Left kidney (tissue), 1 donor: ENCODE measurements at regions not wholly inside any gene's neighbourhood (a gene's known extent, or its start where the extent isn't known, plus 50 kb on each side); places are given as distances from the start of the nearest gene placed in this dataset.
"Not testable (repeated sequence)": the region's sequence is repeated elsewhere in the genome, so short reads cannot be mapped to it uniquely, and the experiment has no call there.

Experiments
- DNase-seq: peaks from one replicate; pipeline ENCODE4 v3.0.0-alpha.2; 2013

DNA sequence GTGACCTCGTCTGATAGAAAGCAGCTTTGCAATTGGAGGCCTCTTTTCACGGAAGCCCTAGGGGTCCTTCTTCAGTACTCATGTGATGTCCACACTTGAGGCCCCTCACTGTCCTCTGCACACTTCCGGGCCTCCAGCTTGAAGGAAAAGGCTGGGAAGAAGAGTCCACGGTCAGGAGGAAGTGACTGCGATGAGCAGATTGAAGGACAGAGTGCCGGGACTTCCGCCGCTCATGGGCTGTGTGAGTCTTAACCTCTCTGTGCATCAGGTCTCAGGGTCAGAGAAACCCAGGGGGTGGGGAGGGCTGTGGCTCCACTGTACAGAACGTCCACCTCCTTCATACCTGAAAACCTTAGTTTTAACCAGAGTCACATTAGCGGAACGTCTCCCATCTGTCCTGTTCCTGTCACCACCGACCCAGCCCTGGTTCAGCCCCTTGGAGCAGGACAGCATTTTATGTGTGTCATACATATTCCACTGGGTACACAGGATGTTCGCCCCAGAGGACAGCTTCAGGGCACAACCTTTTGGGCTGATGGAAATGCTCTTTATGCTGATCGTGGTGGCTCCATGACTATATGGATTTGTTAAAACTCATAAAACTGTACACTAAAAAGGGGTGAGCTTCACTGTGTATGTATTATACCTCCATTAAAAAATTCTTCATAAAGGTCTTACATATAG, 51.0 kb upstream of the SORCS2 start:
- no peak for DNase-seq

GRCh38 chr4:7140692-7141069, 51.7 kb upstream of the SORCS2 start:
- DNase-seq: no peak

DNA sequence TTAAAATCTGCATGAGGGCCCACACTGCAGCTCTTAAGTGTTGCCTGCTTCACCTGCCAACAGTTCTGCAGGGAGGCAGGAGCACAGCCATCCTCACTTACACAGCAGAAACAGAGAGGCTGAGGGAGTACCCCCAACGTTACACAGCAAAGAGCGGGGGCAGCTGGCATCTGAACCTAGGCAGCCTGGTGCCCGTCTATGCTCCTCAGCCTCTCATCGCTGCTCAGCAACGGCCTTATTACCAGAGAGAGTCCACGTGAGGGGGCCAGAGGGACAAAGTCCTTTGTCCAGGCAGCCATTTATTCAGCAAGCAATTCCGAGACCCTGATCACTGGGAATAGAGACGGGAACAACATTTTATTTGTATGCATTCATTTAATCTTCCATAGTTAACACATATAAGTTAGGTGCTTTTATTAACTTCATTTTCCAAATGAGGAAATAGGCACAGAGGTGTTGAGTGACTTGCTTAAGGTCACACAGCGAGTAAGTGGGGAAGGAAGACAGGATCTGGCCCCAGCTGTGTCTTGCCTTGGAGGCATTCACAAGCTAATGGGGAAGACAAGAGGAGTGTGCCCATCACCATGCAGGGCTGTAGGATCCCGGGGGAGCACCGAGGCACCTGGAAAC, 52.2 kb upstream of the SORCS2 start:
- DNase-seq: no peak

GRCh38 chr4:7139167-7139982, 53.0 kb upstream of the SORCS2 start:
- no peak for DNase-seq

DNA sequence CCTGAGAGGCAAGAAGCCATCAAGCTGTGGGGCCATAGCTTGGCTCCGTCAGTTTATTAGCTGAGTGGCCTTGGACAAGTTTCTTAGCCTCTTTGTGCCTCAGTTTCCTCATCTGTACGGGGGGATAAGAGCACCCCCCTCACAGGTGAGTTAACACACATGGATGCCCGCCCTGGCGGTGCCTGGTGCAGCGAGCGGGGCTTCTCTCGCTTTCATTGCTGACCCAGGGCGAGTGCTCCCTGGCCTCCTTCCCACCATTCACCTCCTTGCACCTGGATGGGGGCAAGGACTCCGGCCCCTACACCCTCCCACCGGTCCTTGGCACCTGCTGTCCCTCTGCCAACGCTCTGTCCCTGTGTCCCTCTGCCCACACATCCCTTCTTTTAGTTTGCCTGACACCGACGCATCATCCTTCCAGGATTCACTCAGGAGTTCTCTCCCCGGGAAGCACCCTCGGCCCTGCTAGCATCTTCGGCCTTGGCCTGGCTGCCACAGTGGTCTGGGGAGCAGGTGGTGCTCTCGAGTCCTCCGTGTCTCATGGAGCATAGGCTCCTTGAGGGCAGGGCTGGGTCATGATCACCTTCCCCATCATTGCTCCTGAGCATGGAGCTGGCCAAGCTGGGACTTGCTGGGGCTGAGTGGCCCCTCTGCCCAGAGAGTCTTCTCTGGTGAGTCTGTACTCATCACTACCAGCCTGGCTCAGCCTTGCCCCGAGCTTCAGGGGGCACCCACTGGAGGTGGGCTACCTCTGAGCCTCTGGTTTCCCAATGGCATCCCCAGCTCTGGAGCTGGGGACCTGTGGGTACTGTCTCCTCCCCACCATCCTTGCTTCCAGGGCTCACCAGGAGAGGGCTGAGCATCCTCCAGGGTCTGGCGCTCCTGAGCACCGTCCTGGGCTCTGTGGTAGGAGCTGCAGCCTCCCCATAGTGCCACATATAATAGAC, 53.8 kb upstream of the SORCS2 start:
- no peak for DNase-seq

- no peak for DNase-seq
Measured at GRCh38 chr4:7137326-7138200, 54.8 kb upstream of the SORCS2 start.

DNA sequence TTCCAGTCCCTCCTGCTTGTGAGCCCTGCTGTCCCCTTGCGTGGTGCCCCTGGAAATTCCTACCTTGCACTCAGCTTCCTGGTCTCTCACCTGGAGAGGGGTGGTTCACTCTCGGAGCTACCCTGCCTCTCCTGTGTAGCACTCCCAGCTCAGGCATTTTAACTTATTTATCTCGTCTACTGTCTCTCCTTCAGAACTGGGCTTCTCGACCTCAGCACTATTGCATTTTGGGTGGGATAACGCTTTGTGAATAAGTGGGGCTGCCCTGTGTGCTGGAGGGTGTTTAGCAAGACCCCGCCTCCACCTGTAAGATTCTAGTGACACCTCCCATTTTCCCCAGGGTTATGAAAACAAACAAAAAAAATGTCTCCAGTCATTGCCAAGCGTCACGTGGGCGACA, 56.0 kb upstream of the SORCS2 start:
- no peak for DNase-seq

DNA sequence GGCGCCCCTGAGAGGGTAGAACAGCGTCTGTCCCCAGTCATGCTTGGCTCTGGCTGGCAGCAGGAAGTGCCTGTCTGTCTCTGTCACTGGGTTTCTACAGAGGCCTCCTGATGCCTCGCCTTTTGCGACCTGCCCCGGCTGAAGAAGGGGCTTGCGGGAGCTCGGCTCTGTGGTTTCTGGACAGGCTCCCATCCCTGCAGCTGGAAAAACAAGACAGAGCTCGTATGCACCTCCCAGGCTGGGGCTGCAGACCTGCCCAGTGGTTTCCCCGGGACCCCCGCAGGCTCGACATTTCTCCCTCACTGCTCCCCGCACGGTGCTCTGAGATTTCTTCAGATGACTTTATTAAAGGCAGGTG, 57.0 kb upstream of the SORCS2 start:
- DNase-seq: no peak

- DNase-seq: no peak
Measured at GRCh38 chr4:7134737-7135388, 57.5 kb upstream of the SORCS2 start.

GRCh38 chr4:7133818-7134650, 58.3 kb upstream of the SORCS2 start:
- not testable (repeated sequence) for DNase-seq

DNA sequence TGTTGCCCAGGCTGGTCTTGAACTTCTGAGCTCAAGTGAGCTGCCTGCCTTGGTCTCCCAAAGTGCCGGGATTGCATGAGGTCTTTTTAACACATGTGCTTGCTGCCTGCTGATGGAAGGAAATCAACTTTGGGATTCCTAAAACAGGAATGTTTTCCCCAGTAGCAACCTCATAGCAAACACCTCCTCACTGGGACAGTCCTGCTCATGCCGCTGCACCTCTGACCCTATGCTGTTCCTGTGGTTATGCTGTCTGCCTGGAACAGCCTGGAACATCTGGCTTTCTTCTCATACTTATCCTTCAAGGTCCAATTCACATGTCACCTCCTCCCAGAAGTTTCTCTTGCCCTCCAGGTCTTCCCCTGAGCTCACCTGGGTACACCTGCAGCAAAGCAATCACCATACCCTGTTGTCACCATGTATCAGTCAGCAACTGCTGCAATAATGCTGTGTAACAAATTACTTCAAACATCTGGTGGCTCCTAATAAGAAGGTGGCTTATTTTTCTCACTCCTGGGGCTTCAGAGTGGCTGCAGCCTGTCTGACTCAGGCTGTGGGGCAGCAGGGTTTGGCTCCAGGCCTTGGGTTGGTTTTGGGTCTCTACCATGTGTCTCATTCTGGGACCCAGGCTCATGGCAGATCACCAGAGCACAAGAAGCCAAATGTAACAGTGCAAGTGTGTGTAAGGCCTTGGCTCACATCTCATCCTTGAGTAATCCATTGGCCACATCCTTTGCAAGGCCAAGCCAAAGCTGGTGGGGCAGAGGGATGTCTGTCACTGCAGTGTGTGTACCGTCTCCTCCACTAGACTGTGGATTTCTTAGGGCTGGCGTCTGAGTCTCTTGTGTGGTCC, 59.4 kb upstream of the SORCS2 start:
- DNase-seq: no peak

DNA sequence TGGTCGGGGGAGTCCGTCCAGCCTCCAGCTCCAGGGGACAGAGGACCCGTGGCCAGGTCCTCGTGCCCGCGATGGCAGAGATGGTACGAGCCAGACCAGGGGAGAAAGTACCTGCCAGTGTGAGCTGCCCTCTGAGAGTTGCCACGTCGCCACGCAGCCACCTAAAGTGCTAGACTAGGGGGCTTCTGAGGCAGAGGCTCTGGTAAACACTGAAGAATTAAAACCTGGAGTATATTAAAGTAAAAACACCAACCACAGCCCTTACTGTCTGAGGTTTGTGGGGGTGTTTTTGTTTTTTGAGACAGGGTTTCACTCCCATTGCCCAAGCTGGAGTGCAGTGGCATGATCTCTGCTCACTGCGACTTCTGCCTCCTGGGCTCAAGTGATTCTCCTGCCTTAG, 60.1 kb upstream of the SORCS2 start:
- DNase-seq: no peak

DNA sequence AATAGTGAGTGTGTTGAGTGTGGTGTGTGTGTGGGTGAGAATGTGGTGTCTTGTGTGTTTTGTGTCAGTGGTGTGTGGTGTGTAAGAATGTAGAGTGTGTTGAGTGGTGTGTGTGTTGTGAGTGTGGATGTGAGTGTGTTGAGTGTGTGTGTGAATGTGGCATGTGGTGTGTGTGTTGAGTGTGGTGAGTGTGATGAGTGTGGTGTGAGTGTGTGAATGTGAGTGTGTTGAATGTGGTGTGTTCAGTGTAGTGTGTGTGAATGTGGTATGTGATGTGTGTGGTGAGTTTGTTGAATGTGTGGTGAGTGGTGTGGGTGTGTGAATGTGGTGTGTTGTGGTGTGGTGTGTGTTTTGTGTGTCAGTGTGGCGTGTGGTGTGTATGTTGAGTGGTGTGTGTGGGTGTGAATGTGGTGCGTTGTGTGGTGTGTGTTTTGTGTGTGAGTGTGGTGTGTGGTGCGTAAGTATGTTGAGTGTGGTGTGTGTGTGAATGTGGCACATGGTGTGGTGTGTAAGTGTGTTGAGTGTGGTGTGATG, 60.8 kb upstream of the SORCS2 start:
- DNase-seq: no peak

- no peak for DNase-seq
Measured at GRCh38 chr4:7130621-7131211, 61.6 kb upstream of the SORCS2 start.

GRCh38 chr4:7129871-7130620, 62.2 kb upstream of the GRPEL1 start:
- no peak for DNase-seq

- no peak for DNase-seq
Measured at GRCh38 chr4:7128644-7129043, 60.8 kb upstream of the GRPEL1 start.

DNA sequence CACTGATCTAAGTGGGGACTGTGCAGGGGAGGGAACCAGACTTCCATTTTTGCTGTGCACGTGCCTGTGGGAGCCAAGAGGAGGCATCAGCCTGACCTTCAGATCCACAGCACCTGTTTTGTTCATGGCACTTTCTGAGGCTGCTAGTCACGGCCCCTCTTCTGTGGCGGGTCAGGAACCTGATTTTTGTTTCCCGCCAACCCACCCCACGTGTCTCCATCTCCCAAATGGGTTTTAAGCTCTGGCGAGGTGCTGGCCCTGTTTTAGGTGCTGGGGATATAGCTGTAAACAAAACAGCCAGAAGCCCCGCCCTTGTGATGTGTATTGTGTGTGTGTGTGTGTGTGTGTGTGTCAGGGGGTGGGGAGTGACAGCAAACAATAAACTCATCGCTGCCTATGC, 60.4 kb upstream of the GRPEL1 start:
- DNase-seq: no peak
